ENCODE measurements at regions not wholly inside any gene's neighbourhood (a gene's known extent, or its start where the extent isn't known, plus 50 kb on each side); places are given as distances from the start of the nearest gene placed in this dataset.

DNA sequence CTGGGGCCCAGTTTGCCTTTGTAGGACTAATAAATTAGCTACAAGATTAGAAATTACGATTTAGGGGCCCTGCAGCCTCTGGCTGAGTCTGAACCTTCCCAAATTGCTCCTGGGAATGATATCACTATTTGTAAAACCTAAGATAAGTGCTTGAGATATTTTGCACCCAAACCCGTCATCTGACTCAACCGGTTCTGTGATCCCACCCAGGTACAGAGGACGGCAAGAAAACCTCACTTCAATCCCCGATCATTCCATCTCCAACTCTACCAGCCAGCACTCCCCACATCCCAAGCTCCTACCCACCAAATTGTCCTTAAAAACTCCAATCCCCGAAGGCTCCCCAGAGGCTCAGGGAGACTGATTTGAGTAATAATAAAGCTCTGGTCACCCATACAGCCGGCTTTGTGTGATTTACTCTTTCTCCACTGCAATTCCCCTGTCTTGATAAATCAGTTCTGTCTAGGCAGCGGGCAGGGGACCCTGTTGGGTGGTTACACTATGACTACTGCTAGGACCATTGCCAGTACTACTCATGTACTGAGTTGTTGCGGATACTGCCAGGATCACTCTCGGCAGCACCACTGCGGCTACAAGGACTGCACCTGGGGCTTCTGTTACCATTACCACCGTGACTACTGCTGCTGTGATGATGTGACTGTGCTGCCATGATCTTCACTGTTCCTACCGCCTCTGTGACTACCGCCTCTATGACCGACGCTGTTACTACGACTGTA is 73.1 kb downstream of the IRF8 start:
- intact Hi-C loops (cut with DNase I) = no loop called here
- DNase-seq = no peak
- WGBS = 88% methylated on average over 17 of the region's 17 CpGs

DNA sequence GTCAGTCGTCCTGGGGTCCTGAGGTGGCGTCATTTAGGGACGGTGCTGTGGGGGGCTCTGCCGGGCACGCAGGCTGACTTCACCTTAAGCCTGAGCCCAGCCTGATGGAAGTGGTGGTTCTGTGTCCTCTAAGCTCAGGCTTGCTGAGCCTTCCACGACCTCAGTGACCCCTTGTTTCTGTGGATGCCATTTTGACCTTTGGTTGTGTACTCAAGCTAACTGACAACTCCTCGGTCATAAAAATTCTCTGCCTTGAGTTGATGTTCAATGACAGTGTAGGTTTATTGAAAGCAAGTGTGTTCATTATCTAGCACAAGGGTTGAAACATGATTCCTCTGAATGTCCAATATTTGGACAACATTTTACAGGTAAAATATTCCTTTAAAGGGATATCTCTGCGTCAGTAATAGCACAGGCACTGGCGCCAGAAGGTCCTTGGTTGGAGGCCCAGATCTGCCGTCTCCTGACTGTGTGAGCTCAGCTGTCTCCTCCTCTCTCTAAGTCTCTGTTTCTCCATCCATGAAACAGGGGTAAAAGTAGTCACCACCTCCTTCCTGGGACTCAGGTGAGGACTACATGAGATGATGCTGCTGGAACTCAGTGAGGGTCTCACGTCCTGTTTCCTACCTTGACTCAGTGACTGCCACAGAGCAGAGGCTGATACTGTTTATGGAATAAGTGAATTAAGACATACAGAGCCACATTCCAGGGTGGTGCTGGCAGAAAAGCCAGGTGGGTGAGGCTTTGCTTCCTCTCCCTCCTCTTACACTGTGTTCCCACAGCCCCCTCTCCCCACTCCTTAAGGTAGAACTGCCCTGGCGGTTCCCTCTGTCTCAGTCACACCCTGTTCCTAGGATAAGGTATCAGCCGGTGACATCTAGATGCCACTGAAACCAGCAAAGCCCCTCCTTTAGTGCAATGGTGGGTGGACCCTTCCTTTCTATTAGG is 75.7 kb downstream of the IRF8 start:
- no peaks in the 10 kb centered on the region for H3K4me1 ChIP-seq (ENCODE audit: control insufficient read depth, insufficient read depth, low read length)
- H3K4me3 ChIP-seq (ENCODE audit: low read length) = no peak overlapping the region
- no peaks in the 10 kb centered on the region for H3K9me3 ChIP-seq (ENCODE audit: control insufficient read depth, low read length)
- ATAC-seq (peak in 1 of 2 donors; percentile 60), DNase-seq (no peak)
- no peak overlapping the region for H3K27ac ChIP-seq (ENCODE audit: low read length)
- 80% methylated on average over 13 of the region's 13 CpGs for WGBS
- H3K27me3 ChIP-seq (ENCODE audit: control insufficient read depth, insufficient read depth) = no peaks in the 10 kb centered on the region
- intact Hi-C loops (cut with DNase I) = no loop called here

More for the DNA sequence above, 73.1 kb downstream of the IRF8 start:
- Histone ChIP-seq H3K27ac (ENCODE audit: low read length) (no peak overlapping the region), H3K9me3 (ENCODE audit: control insufficient read depth, low read length) (no peaks in the 10 kb centered on the region), H3K4me3 (ENCODE audit: low read length) (no peak overlapping the region), H3K27me3 (ENCODE audit: control insufficient read depth, insufficient read depth) (no peaks in the 10 kb centered on the region), H3K4me1 (ENCODE audit: control insufficient read depth, insufficient read depth, low read length) (no peaks in the 10 kb centered on the region)
- no peak for ATAC-seq

DNA sequence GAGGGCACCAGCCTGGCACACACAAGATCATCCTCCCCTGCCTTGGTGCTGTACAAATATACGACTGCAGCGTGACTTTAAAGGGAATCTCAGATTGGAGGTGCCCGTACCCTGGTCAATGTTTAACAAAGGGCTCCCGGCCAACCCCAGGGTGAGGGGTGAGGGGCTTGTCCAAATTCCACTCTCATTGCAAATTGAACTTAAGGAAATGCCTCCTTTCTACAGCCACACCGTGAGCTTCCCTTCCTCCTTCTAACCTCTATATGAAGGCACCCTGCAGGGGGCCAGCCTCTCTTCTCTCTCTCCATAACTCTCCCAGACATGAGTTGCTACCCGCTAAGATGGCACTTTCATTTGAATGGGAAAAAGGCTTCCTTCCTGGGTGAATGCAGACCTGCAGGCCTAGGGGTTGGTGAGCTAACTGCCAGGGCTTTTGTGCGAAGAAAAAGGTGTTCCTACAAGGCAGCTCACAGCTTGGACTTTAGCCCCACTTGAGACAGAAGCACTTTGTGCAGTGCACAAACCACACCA is 76.6 kb downstream of the IRF8 start:
- intact Hi-C loops (cut with DNase I) = no loop called here
- no peak for ATAC-seq
- no peaks in the 10 kb centered on the region for H3K9me3 ChIP-seq (ENCODE audit: control insufficient read depth, low read length)
- no peaks in the 10 kb centered on the region for H3K27me3 ChIP-seq (ENCODE audit: control insufficient read depth, insufficient read depth)
- WGBS = 87% methylated on average over 7 of the region's 7 CpGs
- no peak overlapping the region for H3K4me3 ChIP-seq (ENCODE audit: low read length)
- H3K4me1 ChIP-seq (ENCODE audit: control insufficient read depth, insufficient read depth, low read length) = no peaks in the 10 kb centered on the region
- no peak overlapping the region for H3K27ac ChIP-seq (ENCODE audit: low read length)
- DNase-seq = no peak

DNA sequence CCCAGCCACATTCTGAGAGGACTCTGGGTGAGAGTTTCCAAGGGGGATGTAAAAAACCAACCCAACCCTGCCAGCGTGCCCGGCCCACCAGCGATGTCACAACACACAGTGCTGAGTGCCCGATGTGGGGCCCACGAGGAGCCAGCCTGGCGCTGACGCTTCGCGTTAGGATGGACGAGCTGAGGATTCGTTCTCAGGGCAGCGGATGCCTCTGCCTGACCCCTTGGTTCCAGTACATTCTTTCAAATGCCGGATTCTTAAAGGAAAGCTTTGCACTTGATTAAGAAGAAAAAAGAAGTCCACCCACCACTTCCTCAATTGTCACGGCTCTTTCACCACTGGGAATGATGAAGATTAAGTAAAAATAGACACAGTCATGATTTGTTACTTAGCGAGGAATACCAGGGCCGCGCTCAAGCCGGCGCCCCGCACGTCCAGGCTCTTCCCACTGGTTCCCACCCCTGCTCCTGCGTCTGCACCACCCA is 79.4 kb downstream of the IRF8 start:
- Histone ChIP-seq H3K4me3 (ENCODE audit: low read length) (no peak overlapping the region), H3K9me3 (ENCODE audit: control insufficient read depth, low read length) (no peaks in the 10 kb centered on the region), H3K27me3 (ENCODE audit: control insufficient read depth, insufficient read depth) (no peaks in the 10 kb centered on the region), H3K27ac (ENCODE audit: low read length) (no peak overlapping the region), H3K4me1 (ENCODE audit: control insufficient read depth, insufficient read depth, low read length) (no peaks in the 10 kb centered on the region)
- 36% methylated on average over 22 of the region's 22 CpGs for WGBS
- intact Hi-C loops (cut with DNase I) = no loop called here
- ATAC-seq (peak in 1 of 2 donors; percentile 39), DNase-seq (peak in 2 of 3 donors; percentile 73 to 75)

DNA sequence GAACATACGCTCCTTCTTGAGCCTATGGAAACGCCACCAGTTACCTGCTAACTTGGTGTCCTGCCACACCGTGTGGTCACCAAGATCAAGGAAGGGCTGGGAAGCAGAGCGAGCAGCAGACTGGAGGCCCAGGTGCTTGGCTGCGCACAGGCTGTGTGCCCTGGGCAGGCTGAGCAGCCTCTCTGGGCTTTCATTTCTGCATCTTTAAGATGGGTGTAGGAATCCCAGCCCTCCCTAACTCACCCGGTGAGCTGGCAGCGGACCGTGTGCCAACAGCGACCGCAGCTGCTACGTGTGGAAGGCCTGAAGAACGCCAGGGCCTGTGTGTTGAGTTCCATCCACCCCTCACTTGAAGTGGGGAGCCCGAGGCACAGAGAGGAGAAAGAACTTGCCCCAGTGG is 80.0 kb downstream of the IRF8 start:
- 94% methylated on average over 13 of the region's 13 CpGs for WGBS
- no peaks in the 10 kb centered on the region for H3K27me3 ChIP-seq (ENCODE audit: control insufficient read depth, insufficient read depth)
- DNase-seq = no peak

DNA sequence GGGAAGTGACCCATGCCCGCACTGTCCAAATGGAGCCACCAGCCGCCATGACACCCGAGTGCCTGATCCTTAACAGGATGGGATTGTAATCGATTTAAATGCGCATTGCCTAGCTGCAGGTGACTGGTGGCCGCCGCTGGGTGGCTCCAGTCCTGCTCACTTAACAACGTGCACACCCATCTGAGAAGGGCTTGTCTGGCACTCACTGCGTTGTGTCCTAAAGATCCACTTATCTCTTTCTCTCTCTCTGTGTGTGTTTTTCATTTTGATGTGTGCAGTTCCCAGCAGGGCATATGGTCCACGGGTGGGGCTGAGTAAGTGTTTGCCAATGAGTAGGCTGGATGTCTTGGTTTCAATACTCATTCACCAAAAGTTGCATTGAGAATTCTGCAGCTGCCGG is 80.6 kb downstream of the IRF8 start:
- Histone ChIP-seq H3K4me3 (ENCODE audit: low read length) (no peak overlapping the region), H3K27ac (ENCODE audit: low read length) (no peak overlapping the region), H3K9me3 (ENCODE audit: control insufficient read depth, low read length) (no peaks in the 10 kb centered on the region), H3K27me3 (ENCODE audit: control insufficient read depth, insufficient read depth) (no peaks in the 10 kb centered on the region), H3K4me1 (ENCODE audit: control insufficient read depth, insufficient read depth, low read length) (no peaks in the 10 kb centered on the region)
- intact Hi-C loops (cut with DNase I) = no loop called here
- DNase-seq = no peak
- 83% methylated on average over 11 of the region's 11 CpGs for WGBS
- no peak for ATAC-seq

More for the DNA sequence above, 80.0 kb downstream of the IRF8 start:
- no peak for ATAC-seq
- no peak overlapping the region for H3K4me3 ChIP-seq (ENCODE audit: low read length)
- no peaks in the 10 kb centered on the region for H3K4me1 ChIP-seq (ENCODE audit: control insufficient read depth, insufficient read depth, low read length)
- no peak overlapping the region for H3K27ac ChIP-seq (ENCODE audit: low read length)
- intact Hi-C loops (cut with DNase I) = no loop called here
- no peaks in the 10 kb centered on the region for H3K9me3 ChIP-seq (ENCODE audit: control insufficient read depth, low read length)

DNA sequence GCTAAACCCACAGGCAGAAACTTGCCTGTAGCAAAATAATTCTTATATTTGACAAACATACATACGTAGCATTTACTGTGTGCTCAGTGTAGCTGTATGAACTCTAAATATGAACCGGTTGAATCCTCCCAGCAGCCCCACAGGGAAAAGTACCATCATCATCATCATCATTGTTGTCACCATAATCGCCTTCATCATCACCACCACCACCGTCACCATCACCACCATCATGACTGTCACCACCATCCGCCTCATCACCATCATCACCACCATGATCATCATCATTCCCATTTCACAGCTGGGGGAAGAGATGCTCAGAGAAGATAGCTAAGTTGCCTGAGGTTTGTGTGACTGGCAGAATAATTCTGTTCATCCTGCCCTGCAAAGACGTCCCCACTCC is 81.7 kb downstream of the IRF8 start:
- Histone ChIP-seq H3K4me1 (ENCODE audit: control insufficient read depth, insufficient read depth, low read length) (no peaks in the 10 kb centered on the region), H3K27me3 (ENCODE audit: control insufficient read depth, insufficient read depth) (no peaks in the 10 kb centered on the region), H3K27ac (ENCODE audit: low read length) (no peak overlapping the region), H3K9me3 (ENCODE audit: control insufficient read depth, low read length) (no peaks in the 10 kb centered on the region), H3K4me3 (ENCODE audit: low read length) (no peak overlapping the region)
- DNase-seq = no peak
- ATAC-seq = no peak
- intact Hi-C loops (cut with DNase I) = no loop called here
- WGBS = 90% methylated on average over 6 of the region's 6 CpGs

DNA sequence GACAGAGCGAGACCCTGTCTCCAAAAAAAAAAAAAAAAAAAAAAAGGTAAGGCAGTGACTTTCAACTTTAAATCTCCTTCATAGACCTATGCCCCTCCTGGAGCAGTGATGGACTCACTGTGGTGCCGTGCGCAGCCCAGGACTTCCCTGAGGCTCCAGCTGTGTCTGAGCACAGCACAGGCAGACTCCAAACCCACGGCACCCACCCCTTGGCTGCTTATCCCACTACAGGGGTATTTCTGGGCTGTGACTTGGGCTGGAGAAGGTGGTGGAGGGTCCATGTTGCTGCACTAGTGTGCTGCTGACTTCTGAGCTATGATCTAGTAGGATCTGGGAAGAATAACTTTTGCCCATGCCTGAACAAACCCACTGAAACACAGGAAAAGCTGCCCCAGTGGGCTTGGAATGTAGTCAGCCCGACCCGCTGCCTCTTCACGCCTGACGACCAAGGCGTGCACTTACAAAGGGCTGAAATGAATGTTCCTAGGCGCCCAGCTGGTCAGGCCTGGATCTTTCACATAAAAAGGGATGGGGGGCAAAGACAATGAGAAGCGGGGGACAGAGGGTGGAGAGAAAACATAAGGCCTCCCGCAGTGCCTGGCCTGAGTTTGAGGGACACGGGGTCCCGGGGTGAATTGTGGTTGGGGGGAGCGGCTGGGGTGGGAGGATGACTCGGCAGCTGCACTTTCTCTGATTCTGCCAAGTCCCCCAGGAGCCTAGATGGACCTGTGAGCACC is 83.0 kb downstream of the IRF8 start:
- no peaks in the 10 kb centered on the region for H3K27me3 ChIP-seq (ENCODE audit: control insufficient read depth, insufficient read depth)
- ATAC-seq = no peak
- no peaks in the 10 kb centered on the region for H3K4me1 ChIP-seq (ENCODE audit: control insufficient read depth, insufficient read depth, low read length)
- H3K9me3 ChIP-seq (ENCODE audit: control insufficient read depth, low read length) = no peaks in the 10 kb centered on the region
- intact Hi-C loops (cut with DNase I) = no loop called here
- WGBS = 83% methylated on average over 16 of the region's 16 CpGs
- H3K4me3 ChIP-seq (ENCODE audit: low read length) = no peak overlapping the region
- H3K27ac ChIP-seq (ENCODE audit: low read length) = no peak overlapping the region
- no peak for DNase-seq

DNA sequence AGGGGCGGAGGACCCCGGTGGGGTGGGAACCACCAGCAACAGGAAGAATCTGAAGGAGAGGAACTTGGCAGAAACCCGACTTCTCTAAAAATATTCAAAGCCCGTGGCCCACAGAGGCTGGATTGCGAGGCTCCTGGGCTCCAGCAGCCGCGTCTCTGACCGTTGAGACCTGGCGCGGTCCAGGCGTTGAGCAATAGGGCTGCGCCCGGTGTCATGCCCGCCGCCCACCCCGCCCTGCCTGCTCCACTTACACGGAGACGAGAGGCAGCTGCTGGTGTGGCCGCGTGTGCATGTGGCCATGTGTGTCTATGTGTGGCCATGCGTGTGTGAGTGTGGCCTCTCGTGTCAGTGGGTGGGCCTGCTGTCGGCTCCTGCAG is 83.6 kb downstream of the IRF8 start:
- peak in 1 of 2 donors; percentile 48 for ATAC-seq
- no peaks in the 10 kb centered on the region for H3K27me3 ChIP-seq (ENCODE audit: control insufficient read depth, insufficient read depth)

DNA sequence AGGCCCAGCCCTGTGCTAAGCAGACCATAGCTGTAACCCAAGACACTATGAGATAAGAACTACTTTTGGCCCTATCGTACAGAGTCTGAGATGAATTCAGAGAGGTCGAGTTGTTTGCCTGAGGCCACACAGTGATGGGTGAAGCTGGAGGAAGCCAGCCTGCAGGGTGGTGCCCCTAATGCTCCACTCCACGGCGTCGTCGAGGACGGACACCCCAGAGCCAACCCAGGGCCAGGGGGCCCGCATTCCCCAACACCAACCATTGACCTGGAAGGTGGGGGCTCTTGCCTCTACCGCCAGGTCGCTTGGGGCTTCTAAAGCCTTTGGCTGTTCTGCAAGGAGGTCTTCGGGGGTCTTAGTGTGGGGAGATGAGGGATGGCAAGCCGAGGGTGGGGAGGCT is 84.1 kb downstream of the IRF8 start:
- no peak overlapping the region for H3K4me3 ChIP-seq (ENCODE audit: low read length)
- ATAC-seq = no peak
- no peak for DNase-seq
- no peak overlapping the region for H3K27ac ChIP-seq (ENCODE audit: low read length)
- no peaks in the 10 kb centered on the region for H3K9me3 ChIP-seq (ENCODE audit: control insufficient read depth, low read length)
- intact Hi-C loops (cut with DNase I) = no loop called here
- H3K4me1 ChIP-seq (ENCODE audit: control insufficient read depth, insufficient read depth, low read length) = no peaks in the 10 kb centered on the region
- 87% methylated on average over 12 of the region's 12 CpGs for WGBS
- no peaks in the 10 kb centered on the region for H3K27me3 ChIP-seq (ENCODE audit: control insufficient read depth, insufficient read depth)

More for the DNA sequence above, 83.6 kb downstream of the IRF8 start:
- DNase-seq = peak; percentile 34 to 79 (median 78)
- Histone ChIP-seq H3K9me3 (ENCODE audit: control insufficient read depth, low read length) (no peaks in the 10 kb centered on the region), H3K4me3 (ENCODE audit: low read length) (no peak overlapping the region), H3K27ac (ENCODE audit: low read length) (no peak overlapping the region), H3K4me1 (ENCODE audit: control insufficient read depth, insufficient read depth, low read length) (no peaks in the 10 kb centered on the region)
- WGBS = 66% methylated on average over 23 of the region's 23 CpGs
- intact Hi-C loops (cut with DNase I) = no loop called here

Data from right cardiac atrium (tissue), 5 donors.